DMS153 treated with DMSO at 0.1 percent for 48 hours (cell line): ENCODE measurements at regions not wholly inside any gene's neighbourhood (a gene's known extent, or its start where the extent isn't known, plus 50 kb on each side); places are given as distances from the start of the nearest gene placed in this dataset.
"Not testable (repeated sequence)": the region's sequence is repeated elsewhere in the genome, so short reads cannot be mapped to it uniquely, and the experiment has no call there.

Experiments used
- DNase-seq: peaks from one replicate; lab custom pipeline; 2025; ENCODE audit not compliant: unreplicated experiment; lab: John Stamatoyannopoulos, UW

GRCh38 chr9:7545371-7546165 lies 254.0 kb downstream of the DMAC1 start:
- DNase-seq, result no peak

- peak; percentile 12 for DNase-seq
Observed at GRCh38 chr9:7542693-7543092, 256.9 kb downstream of the DMAC1 start.

- peak; percentile 48 for DNase-seq
Observed at GRCh38 chr9:7542126-7542525, 257.5 kb downstream of the DMAC1 start.

GRCh38 chr9:7536310-7536939 lies 263.2 kb downstream of the DMAC1 start:
- peak; percentile 12 for DNase-seq

GRCh38 chr9:7534211-7534935 lies 265.2 kb downstream of the DMAC1 start:
- no peak for DNase-seq

GRCh38 chr9:7533376-7534090 lies 266.0 kb downstream of the DMAC1 start:
- DNase-seq, result no peak

GRCh38 chr9:7523426-7524043 lies 276.0 kb downstream of the DMAC1 start:
- no peak for DNase-seq

GRCh38 chr9:7520396-7520795 lies 279.2 kb downstream of the DMAC1 start:
- no peak for DNase-seq

GRCh38 chr9:7516376-7516775 lies 283.2 kb downstream of the DMAC1 start:
- DNase-seq, result no peak

- DNase-seq, result no peak
Observed at GRCh38 chr9:7510199-7510598, 289.4 kb downstream of the DMAC1 start.

- DNase-seq, result no peak
Observed at GRCh38 chr9:7509576-7510145, 289.9 kb downstream of the DMAC1 start.

- no peak for DNase-seq
Observed at GRCh38 chr9:7508516-7508915, 291.1 kb downstream of the DMAC1 start.

- no peak for DNase-seq
Observed at GRCh38 chr9:7507566-7508270, 291.9 kb downstream of the DMAC1 start.

GRCh38 chr9:7507026-7507425 lies 292.6 kb downstream of the DMAC1 start:
- no peak for DNase-seq

- no peak for DNase-seq
Observed at GRCh38 chr9:7500521-7500920, 299.1 kb downstream of the DMAC1 start.

GRCh38 chr9:7491641-7492040 lies 307.9 kb downstream of the DMAC1 start:
- DNase-seq, result no peak

GRCh38 chr9:7490317-7491108 lies 309.1 kb downstream of the DMAC1 start:
- no peak for DNase-seq

- no peak for DNase-seq
Observed at GRCh38 chr9:7489036-7489435, 310.5 kb downstream of the DMAC1 start.

- DNase-seq, result not testable (repeated sequence)
Observed at GRCh38 chr9:7484014-7484413, 315.6 kb downstream of the DMAC1 start.
